CD4-positive, alpha-beta T cell treated with Interleukin-2 at 100 ng/mL for 4 hours (primary cell): ENCODE measurements at regions not wholly inside any gene's neighbourhood (a gene's known extent, or its start where the extent isn't known, plus 50 kb on each side); places are given as distances from the start of the nearest gene placed in this dataset.

Experiments used
- DNase-seq: peaks from one replicate; pipeline ENCODE4 v3.0.0-alpha.2; 2020; ENCODE audit warnings: low spot score

GRCh38 chr4:182143822-182144625, 99.2 kb upstream of the TENM3 start:
- no peak for DNase-seq

GRCh38 chr4:182144626-182145333, 98.4 kb upstream of the TENM3 start:
- DNase-seq, result no peak

GRCh38 chr4:182145334-182145905, 97.8 kb upstream of the TENM3 start:
- no peak for DNase-seq

GRCh38 chr4:182147391-182147790, 95.8 kb upstream of the TENM3 start:
- DNase-seq, result no peak

- no peak for DNase-seq
Observed at GRCh38 chr4:182150645-182151044, 92.6 kb upstream of the TENM3 start.

- no peak for DNase-seq
Observed at GRCh38 chr4:182155806-182156205, 87.4 kb upstream of the TENM3 start.

GRCh38 chr4:182163180-182163579, 80.0 kb upstream of the TENM3 start:
- no peak for DNase-seq

- DNase-seq, result no peak
Observed at GRCh38 chr4:182169572-182169971, 73.6 kb upstream of the TENM3 start.

GRCh38 chr4:182169987-182170386, 73.2 kb upstream of the TENM3 start:
- DNase-seq, result no peak

- DNase-seq, result no peak
Observed at GRCh38 chr4:182170417-182170935, 72.7 kb upstream of the TENM3 start.

- DNase-seq, result no peak
Observed at GRCh38 chr4:182174979-182175378, 68.2 kb upstream of the TENM3 start.

GRCh38 chr4:182175788-182176519, 67.2 kb upstream of the TENM3 start:
- DNase-seq, result no peak

- DNase-seq, result no peak
Observed at GRCh38 chr4:182177166-182177565, 66.0 kb upstream of the TENM3 start.

- no peak for DNase-seq
Observed at GRCh38 chr4:182179105-182179504, 64.1 kb upstream of the TENM3 start.

GRCh38 chr4:182179751-182180150, 63.5 kb upstream of the TENM3 start:
- no peak for DNase-seq

GRCh38 chr4:182185491-182185890, 57.7 kb upstream of the TENM3 start:
- DNase-seq, result no peak

GRCh38 chr4:182187674-182188073, 55.5 kb upstream of the TENM3 start:
- no peak for DNase-seq

GRCh38 chr4:182188622-182189021, 54.6 kb upstream of the TENM3 start:
- no peak for DNase-seq

GRCh38 chr4:182189103-182189878, 53.9 kb upstream of the TENM3 start:
- DNase-seq, result no peak

GRCh38 chr4:182190306-182190705, 52.9 kb upstream of the TENM3 start:
- DNase-seq, result no peak

GRCh38 chr4:182192511-182193181, 50.6 kb upstream of the TENM3 start:
- no peak for DNase-seq
